HG03520 (cell line): ENCODE measurements at regions not wholly inside any gene's neighbourhood (a gene's known extent, or its start where the extent isn't known, plus 50 kb on each side); places are given as distances from the start of the nearest gene placed in this dataset.

Experiments
- ATAC-seq: cut with Tn5 transposase; IDR thresholded peaks from one replicate; pipeline ENCODE4 v1.9.1; 2021; ENCODE audit warnings: mild to moderate bottlenecking, moderate library complexity; ENCODE audit not compliant: unreplicated experiment

DNA sequence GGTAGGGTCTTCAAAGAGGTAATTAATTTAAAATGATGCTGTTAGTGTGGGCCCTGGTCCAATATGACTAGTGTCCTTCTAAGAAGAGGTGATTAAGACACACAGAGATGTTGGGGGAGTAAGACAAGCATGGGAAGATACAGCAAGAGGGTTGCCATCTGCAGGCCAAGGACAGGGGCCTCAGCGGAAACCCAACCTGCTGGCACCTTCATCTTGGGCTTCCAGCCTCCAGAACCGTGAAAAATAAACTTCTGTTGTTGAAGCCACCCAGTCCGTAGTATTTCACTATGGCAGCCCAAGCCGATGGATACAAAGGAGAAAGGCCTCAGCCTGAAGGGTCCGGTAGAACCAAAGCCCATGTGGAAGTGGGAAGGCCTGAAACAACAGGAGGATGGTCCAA is 161.7 kb upstream of the UBE2E1 start:
- no peak for ATAC-seq

DNA sequence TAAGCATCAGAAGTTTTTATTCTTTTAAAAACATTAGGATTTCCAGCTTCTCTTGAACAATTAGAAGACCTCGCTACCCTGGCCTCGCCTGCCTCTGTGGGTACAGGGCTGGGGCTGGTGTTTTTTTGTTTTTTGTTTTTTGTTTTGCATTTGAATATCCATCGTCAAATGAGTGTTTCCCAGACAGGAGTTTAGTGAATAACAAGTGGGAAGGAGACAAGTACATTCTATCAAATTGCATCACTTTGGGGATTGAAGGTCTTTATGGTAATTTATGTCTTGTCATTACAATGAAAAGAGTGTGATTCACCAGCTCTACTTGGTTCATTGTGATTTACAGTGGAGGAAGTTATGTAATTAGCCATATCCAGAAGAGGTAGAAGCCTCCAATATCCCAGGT is 161.1 kb upstream of the UBE2E1 start:
- ATAC-seq: no peak

DNA sequence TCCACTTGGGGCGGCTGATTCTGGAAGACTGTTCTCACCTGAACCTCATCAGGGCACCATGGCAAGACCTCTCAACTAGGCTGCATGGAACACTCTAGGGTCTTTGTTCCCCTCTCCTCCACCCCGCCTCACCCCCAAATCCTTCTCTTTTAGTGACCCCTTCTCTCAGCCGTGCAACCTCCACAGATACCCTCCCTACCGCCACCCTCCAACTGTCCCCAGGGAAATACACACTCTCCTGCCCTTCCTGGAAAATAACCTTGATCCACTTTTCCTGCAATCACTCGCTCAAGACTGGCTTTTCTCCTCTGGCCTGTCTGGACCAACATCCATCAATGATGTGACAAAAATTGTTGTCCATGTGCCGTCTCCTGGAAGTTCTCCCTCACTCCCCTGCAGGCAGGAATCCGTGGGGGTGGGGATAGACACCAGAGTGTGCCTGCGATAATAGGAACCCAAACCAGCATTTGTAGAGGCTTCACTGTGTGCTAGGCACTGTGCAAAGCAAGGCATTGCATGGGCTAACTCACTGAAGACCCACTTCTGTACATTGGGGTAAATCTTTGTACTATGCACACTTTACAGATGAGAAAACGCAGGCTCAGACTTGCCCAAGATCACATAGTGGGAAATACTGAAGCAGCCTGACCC is 160.1 kb upstream of the UBE2E1 start:
- no peak for ATAC-seq

DNA sequence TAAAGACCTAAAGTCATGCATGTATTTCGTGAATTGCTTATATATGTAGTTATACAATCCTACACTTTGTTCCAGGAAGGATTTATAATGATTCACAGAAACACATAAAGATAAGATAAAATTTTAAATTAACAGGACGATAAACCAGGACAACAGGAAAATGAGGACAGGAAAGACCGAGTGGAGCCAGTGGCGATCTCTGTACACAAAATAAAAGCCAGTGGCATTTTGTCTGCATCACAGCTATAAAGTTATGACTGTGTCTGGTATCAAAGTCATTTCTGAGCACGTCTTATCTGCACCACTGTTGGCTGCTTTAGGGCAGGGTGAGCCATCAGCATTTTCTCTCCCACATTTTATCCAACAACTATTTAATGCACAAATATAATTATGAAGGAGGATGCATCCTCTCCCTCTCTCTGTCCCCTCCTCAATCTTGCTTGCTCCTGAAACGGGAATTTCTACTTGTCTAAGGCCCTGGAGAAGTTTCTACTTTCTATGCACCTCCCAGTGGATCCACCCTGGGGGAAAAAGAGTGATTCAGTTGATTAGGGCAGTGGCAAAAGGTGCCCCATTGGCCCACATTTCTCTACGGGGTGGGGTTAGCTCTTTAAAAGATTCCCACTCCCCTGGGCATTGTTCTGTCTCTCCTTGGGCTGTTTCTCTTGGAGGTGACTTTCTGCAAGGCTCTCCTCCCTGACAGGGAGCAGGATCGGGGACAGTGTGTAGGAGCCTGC is 159.4 kb upstream of the UBE2E1 start:
- ATAC-seq: no peak

DNA sequence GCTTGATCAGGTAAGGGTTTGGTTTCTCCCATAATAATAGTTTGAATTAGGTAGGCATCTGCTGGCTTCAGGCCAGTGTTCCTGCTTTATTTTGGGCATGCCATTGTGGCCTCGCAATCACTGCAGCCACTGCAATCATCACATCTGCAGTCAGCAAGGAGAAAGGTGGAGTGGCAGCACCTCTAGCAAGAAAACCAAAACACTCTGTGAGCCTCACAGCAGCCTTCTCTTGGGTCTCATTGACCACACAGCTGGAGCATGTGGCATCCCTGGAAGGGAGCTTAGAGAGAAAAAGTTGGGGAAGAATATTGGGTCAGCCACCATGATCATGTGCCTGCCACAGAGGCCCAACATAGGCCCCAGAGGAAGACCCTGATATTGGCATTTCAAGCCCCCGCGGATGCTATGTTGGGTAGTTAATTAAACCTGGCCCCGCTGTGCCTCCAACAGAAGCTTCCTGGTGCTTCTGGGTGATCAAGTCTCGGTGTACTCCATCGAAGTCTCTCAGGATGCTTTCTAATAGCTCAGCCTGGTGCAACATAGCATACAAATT is 158.0 kb upstream of the UBE2E1 start:
- ATAC-seq: no peak

DNA sequence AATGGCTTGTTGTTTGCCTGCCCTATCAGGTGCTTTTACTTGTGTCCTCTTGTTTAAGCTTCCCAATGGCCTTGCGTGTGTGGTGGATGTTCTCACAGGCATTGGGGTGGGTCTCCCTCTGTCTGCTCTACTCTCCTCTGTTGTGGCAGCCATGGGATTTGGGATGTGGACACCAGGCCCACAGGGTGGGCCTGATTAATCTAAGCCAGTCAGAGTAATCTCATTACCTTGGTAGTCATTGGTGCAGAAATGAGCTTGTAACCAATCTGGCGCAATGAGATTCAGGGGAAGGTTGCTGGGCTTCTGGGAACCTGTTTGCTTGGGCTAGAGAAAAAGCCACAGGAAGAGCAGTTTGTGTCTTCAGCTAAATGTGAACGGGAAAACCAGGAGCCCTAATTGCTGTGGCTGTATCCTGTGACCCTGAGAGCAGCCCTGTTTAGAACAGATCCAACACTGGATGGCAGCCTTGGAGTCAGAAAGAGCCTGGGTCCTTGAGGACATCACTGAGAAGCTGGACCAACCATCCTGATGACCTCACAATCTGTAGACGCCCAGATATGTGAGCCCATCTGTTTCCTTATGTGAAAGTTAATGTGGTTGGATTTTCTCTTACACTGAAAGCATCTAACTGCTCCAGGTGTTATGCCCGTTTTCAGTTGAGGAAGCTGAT is 157.3 kb upstream of the UBE2E1 start:
- ATAC-seq: no peak

DNA sequence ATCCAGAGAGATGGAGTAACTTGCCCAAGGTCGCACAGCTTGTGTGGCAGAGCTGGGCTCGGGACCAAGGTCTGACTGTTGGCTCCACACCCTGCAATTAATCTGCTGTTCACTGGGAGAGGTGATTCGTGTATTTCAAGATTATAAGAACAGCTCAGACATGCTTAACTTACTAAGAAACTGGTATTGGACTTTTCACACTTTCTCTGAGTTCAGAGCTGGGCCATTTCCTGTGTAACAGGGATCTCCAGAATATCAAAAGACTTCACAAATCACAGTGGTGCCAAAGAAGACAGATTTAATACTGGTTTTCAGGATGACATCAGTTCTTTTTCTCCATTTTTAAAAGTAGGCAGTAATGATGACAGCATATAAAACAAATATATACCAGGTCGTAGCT is 156.8 kb upstream of the UBE2E1 start:
- ATAC-seq: no peak

DNA sequence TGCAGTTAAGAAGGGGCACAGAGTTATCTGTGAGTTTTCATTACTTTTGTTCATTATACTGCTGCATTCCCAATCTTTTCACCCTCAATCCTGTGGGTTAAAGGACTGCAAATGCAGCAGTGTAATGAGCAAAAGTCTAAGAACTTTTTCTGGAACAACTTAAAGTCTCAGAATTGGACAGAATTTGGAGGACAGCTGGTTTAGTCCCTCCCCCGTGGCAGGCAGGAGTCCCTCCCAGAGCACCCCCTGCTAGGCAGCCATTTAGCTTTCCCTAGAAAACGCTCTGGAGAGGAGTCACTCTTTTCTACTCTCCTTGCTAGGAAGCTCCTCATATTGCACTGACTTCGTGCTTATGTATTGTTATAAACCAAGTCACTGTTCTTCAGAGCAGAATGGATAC is 156.3 kb upstream of the UBE2E1 start:
- no peak for ATAC-seq

DNA sequence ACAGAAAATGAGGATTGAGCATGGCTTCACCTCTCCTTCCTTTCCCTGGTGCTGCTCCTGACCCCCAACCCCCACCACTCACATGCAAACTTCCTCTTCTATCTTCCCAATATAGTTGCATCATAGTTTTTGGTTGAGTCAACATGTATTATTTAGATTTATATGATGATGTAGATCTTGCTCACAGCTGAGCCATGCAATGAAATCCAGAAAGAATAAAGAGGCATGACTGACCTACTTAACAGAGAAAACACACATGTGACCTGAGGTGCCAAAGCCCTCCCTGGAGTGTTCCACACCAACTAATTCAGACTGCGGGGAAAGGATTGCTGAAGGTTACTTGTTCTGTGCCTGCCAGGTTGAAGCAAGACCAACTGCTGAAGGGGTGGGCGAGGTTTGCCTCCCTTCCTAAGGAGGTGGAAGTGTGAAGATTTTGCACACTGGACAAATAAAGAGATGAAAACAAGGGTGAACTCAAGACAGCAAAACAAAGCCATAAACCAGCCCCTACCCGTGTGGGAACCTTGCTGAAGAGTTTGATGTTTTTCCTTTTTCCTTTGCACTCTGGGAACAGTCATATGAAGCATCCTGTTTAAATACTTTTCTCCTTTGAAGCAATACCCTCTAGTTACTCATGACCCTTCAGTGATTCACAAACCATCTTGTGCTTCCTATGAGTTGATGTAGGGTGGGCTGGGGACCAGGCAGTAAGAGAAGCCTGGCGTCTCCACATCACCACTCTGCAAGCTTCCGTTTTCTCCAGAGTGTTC is 155.2 kb upstream of the UBE2E1 start:
- ATAC-seq: no peak

DNA sequence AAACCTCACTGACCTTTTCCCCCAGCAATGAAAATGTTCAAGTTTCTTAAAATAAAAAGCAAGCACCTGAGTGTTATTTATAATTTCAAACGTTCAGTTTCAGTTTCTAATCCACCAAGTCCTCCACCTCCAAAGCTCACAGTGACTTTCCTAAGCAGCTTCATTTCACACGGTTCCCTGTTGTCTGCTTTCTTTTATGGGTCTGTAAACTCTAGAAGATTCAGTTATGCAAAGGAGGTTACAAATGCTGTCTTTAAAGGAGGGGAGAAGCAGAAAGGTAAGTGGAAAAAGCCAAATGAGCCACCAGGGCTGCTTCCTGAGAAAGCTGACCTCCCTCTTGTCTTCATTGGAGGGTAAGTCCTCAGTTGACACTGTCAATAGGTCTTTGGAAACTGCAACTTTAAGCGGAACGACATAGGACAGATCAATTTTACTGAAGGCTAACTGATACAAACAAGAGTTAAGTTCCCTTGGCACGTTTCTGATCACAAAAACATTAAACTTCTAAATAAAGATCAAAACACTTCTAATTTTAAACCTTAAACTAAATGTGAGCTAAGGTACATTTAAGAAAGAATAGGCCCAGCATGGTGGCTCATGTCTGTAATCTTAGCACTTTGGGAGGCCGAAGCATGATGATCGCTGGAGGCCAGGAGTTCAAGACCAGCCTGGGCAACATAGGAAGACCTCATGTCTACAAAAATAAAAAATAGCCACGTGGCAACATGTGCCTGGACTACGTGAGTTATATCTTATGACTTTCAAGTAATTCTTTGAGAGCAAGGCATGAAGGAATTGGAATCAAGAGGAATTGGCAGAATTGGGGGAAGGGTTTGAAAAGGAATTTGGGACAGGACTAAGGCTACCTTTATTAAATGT is 151.9 kb upstream of the UBE2E1 start:
- ATAC-seq: peak; percentile 94

DNA sequence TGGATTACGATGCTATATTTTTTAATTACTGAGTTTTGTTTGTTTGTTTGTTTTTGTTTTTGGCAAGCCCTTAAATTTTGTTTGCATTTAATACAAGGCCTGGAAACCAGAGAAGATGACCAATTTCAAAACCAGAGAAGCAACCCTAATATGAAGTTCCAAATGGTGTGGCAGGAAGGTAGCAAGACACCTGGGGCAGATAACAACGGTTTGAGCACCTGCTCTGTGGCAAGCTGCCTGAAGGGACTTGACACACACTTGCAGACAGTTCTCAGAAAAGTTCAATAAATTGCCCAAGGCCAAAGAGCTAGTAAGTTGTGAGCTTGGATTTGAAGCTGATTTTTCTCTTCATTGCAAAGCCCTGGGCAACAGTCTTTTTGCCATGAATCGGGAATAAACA is 151.2 kb upstream of the UBE2E1 start:
- no peak for ATAC-seq

DNA sequence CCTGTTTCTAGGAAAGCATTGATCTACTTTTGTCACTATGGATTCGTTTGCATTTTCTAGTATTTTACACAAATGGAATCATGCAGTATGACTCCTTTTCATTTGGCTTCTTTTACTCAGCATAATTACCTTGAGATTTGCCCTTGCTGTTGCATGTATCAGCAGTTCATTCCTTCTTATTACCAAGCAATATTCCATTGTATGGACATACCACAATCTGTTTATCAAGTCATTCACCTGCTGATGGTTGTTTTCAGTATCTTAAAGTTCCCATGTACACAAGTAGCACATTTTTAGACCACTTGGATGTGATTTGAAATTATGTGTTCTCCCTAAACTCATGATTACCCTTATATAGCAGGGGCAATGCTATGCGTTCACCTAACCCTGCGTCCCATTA is 150.0 kb upstream of the UBE2E1 start:
- ATAC-seq: no peak

DNA sequence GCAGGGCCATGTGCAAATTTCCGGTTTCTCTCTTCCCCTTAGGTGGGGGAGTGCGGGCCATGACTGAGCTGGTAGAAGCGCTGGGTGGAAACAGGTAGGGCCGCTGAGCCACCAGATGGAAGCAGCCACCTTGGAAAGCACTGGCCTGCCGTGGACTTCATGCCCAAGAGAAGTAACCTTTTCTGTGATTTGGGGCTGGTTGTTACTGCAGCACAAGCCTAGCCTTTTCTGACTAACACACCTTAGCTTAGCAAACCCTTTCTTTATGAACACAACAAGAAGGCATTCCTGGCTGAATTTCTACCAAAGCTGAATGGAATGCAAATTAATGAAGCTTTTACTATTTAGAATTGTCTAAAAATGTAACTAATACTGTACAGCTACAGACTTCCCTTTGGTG is 149.6 kb upstream of the UBE2E1 start:
- ATAC-seq: no peak

DNA sequence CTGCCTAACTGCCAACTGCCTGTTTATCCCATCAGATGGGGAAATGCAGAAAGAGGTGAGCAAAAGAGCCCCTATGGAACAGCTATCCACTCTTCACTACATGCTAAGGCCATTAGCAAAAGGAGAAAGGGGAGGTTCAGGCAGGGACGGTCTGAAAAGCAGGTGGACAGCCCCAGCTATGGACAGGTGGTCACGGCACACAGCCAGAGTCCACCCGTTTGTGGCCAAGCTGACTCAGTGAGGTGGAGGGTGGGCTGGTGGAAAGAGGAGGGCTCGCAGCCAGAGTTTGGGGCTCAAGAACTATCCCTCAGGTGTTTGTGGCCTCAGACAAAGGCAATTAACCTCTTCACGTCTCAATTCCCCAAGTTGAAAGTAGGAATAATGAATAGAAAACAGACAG is 148.9 kb upstream of the UBE2E1 start:
- no peak for ATAC-seq

DNA sequence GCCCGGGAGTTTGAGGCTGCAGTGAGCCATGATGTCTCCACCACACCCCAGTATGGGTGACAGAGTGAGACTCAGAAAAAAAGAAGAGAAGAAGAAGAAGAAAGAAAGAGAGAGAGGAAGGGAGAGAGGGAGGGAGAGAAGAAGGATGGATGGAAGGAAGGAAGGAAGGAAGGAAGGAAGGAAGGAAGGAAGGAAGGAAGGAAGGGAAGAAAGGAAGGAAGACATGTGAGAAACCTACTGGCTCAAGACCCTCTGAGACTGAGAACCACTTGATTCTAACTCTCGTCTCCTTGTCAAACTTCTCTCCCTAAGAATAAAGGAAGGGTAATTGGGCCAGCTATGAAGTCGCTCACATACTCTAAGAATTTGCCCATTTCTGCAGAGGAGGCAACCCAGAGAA is 148.1 kb upstream of the UBE2E1 start:
- ATAC-seq: no peak

DNA sequence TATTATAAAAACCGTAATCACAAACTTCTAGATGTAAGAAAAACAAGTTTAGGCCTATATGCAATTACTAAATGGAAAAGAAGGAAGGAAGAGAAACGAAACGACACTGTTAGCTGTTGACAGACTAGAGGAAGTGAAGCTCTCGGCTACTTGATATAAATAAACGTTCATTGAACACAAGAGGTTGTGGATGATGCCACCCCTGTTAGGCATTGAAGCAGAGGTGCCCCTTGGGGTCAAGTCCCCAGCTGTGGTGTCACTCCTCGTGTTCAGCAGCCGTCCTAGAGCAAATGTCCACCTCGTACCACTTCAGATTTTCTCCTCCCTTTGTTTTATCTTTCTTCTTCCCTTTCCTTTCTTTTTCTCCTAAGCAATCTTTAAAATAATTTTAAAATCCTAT is 146.5 kb upstream of the UBE2E1 start:
- ATAC-seq: peak; percentile 64

DNA sequence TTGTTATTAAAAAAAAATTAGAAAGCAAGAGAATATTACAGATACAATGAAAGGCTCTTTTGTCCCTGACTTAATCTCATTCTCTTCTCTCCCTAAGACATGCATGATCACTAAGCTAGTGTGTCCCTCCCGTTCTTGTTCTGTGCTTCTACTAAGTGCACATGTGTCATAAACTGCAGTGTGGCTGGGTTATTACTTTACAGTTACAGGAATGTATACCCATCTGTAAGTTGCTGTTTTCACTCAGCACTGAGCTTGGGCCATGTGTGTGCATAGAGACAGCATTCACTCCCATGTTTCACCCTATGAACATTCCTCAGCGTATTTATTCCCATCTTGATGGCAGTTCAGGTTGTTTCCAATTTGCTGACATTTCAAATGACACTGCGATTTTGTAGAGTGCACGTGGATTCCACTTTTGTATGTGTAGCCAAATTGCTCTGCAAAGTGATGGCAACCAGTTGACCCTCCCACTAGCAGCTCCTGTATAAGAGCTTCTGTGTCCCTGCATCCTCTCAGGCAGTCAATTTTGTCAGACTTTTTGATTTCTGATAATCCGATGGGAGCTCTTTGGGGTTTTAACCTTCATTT is 145.8 kb upstream of the UBE2E1 start:
- no peak for ATAC-seq

DNA sequence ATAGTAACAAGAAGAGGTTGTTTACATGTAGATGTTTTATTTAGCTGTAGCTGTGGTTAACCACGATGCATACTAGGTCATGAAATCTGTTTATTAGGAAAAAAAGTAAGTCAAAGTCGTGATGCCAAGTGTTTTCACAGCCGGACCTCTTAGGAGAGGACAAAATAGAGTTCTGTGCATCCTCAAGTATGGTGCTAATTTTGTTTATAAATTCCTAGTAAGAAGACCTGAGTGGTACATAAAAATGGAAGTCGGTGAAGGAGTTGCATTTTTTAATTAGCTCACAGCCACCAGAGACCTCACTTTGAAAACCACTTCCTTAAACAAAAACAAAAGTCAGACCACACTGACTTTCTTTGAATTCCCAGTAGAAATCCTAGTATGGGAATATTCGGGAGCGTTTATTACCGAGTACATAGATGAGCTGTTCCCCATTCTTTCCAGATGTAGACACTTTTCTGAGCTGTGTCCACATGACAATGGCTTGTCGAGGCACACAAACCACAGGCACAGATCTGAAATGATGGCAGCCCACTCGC is 143.6 kb upstream of the UBE2E1 start:
- no peak for ATAC-seq

DNA sequence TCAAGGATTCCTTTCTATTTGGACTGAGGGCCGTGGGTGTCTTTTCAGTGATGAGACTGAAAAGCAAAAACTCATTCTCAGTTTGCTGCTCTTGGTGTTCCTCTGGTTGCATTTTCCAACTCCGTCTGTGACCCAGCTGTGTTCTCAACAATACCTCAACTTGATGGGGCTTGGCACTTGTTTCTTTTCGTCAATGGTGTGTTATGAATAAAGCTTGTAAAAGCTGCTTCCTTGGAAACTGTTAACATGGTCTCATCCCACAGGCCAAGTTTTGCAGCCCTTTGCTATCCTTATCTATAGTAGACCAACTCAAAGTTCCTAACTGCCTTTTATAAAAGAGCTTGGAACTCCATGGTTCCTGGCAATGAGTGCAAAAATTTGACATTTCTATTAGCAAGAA is 142.5 kb upstream of the UBE2E1 start:
- ATAC-seq: no peak
